SK-N-MC (cell line): ENCODE measurements at regions not wholly inside any gene's neighbourhood (a gene's known extent, or its start where the extent isn't known, plus 50 kb on each side); places are given as distances from the start of the nearest gene placed in this dataset.

Experiments used
- EZH2 ChIP-seq: fragments of 200-600 bp; sonication (generic); IDR thresholded peaks from one replicate; pipeline ENCODE4 v1.6.1; 2017; ENCODE audit warnings: antibody characterized with exemption
- POLR2AphosphoS5 ChIP-seq: IDR thresholded peaks from 2 replicates; pipeline ENCODE4 v1.6.1; 2012; ENCODE audit warnings: mild to moderate bottlenecking, low read depth, low read length, borderline replicate concordance

GRCh38 chr9:115391168-115391825 lies 273.3 kb upstream of the TNC start:
- TF ChIP-seq EZH2 (no peak), POLR2AphosphoS5 (peak; percentile 49; the same call in 1 of the 2 replicates)
